ENCODE measurements at regions not wholly inside any gene's neighbourhood (a gene's known extent, or its start where the extent isn't known, plus 50 kb on each side); places are given as distances from the start of the nearest gene placed in this dataset.

GRCh38 chr1:4877426-4877825, 223.0 kb downstream of the AJAP1 start:
- no peak for DNase-seq (ENCODE audit: low read depth in 2 of 2)

- no peak for DNase-seq (ENCODE audit: low read depth in 2 of 2)
Measured at GRCh38 chr1:4871373-4871772, 217.0 kb downstream of the AJAP1 start.

DNA sequence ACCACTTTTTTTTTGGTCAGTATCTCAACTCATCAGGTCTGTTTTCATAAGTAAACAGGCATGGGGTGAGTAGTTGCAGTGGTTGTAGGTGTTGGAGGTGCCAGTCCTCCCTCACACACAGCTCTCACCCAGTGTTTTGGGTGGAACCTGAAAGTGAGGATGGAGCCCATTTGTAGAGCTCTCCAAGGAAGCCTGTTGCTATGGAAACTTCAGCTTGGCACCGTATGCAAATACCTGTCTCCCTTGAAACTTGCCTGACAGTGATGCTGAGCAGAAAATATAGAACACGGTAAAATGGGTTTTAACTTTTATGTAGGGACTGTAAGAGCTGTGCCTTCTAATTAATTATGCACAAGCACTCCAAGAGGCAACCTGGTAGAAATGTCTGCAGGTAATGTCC, 214.1 kb downstream of the AJAP1 start:
- no peak for DNase-seq (ENCODE audit: low read depth in 2 of 2)

- no peak for DNase-seq (ENCODE audit: low read depth in 2 of 2)
Measured at GRCh38 chr1:4856396-4856795, 202.0 kb downstream of the AJAP1 start.

- no peak for DNase-seq (ENCODE audit: low read depth in 2 of 2)
Measured at GRCh38 chr1:4854367-4854766, 200.0 kb downstream of the AJAP1 start.

GRCh38 chr1:4853904-4854303, 199.5 kb downstream of the AJAP1 start:
- DNase-seq (ENCODE audit: low read depth in 2 of 2) = no peak

GRCh38 chr1:4851385-4852065, 197.1 kb downstream of the AJAP1 start:
- DNase-seq (ENCODE audit: low read depth in 2 of 2) = no peak

- DNase-seq (ENCODE audit: low read depth in 2 of 2) = no peak
Measured at GRCh38 chr1:4848431-4848830, 194.0 kb downstream of the AJAP1 start.

- DNase-seq (ENCODE audit: low read depth in 2 of 2) = no peak
Measured at GRCh38 chr1:4847711-4848110, 193.3 kb downstream of the AJAP1 start.

Data from stimulated activated CD4-positive, alpha-beta T cell treated with anti-CD3 and anti-CD28 coated beads, Interleukin-4, amount 100 ng/mL, for 48 hours (primary cell).